Endodermal cell (in vitro differentiated cells): ENCODE measurements at regions not wholly inside any gene's neighbourhood (a gene's known extent, or its start where the extent isn't known, plus 50 kb on each side); places are given as distances from the start of the nearest gene placed in this dataset.

Experiments
- DNase-seq: peaks from one replicate; pipeline ENCODE4 v3.0.0-alpha.2; 2017
- H3K27ac ChIP-seq: 2 replicates; pipeline ENCODE4 v1.5.1; 2013; ENCODE audit warnings: mild to moderate bottlenecking, low read depth, low read length, moderate library complexity
- H3K27me3 ChIP-seq: 2 replicates; pipeline ENCODE4 v1.6.1; 2013; ENCODE audit warnings: mild to moderate bottlenecking, low read length, moderate library complexity; ENCODE audit not compliant: insufficient read depth, control insufficient read depth, poor library complexity, severe bottlenecking
- H3K36me3 ChIP-seq: 2 replicates; pipeline ENCODE4 v1.7.0; 2013; ENCODE audit warnings: mild to moderate bottlenecking, low read length, moderate library complexity; ENCODE audit not compliant: control insufficient read depth, insufficient read depth
- H3K4me1 ChIP-seq: one replicate; pipeline ENCODE4 v1.7.0; 2013; ENCODE audit warnings: low read length; ENCODE audit not compliant: control insufficient read depth, insufficient read depth
- H3K4me3 ChIP-seq: 2 replicates; pipeline ENCODE4 v1.5.1; 2013; ENCODE audit warnings: mild to moderate bottlenecking, low read length, moderate library complexity
- H3K9ac ChIP-seq: 2 replicates; pipeline ENCODE4 v1.6.1; 2013; ENCODE audit warnings: mild to moderate bottlenecking, low read length, moderate library complexity; ENCODE audit not compliant: poor library complexity, severe bottlenecking; ENCODE audit errors: extremely low read depth
- H3K9me3 ChIP-seq: 2 replicates; pipeline ENCODE4 v1.6.1; 2013; ENCODE audit warnings: mild to moderate bottlenecking, low read length, moderate library complexity; ENCODE audit not compliant: control insufficient read depth
- H3K27ac Mint-ChIP-seq: 2 replicates; pipeline ENCODE4 v1.8.0; 2020; ENCODE audit warnings: mixed read lengths
- H3K27me3 Mint-ChIP-seq: 2 replicates; pipeline ENCODE4 v1.8.0; 2021; ENCODE audit warnings: mild to moderate bottlenecking, mixed read lengths; ENCODE audit not compliant: insufficient read depth
- H3K36me3 Mint-ChIP-seq: 2 replicates; pipeline ENCODE4 v1.8.0; 2020; ENCODE audit warnings: low read depth, mixed read lengths
- H3K4me1 Mint-ChIP-seq: 2 replicates; pipeline ENCODE4 v1.8.0; 2020; ENCODE audit warnings: mixed read lengths
- H3K4me3 Mint-ChIP-seq: 2 replicates; pipeline ENCODE4 v1.8.0; 2020; ENCODE audit warnings: mild to moderate bottlenecking, moderate library complexity, mixed read lengths
- H3K9me3 Mint-ChIP-seq: 2 replicates; pipeline ENCODE4 v1.8.0; 2020; ENCODE audit warnings: mild to moderate bottlenecking, mixed read lengths
- CTCF ChIP-seq: fragments of 200-600 bp; sonication (generic); conservative IDR thresholded peaks from 2 replicates; pipeline ENCODE4 v1.5.0; 2021; ENCODE audit warnings: antibody characterized with exemption, mild to moderate bottlenecking
- WGBS, 2 experiments: methylation state at CpG; one replicate each; pipeline versions ENCODE4 v1.1.5 to v1.1.7; 2013; ENCODE audit warnings: missing lambda C conversion rate in 2 of 2, mixed read lengths in 1 of 2; ENCODE audit not compliant: insufficient coverage in 1 of 2, insufficient read length in 1 of 2; 5-methylcytosine and 5-hydroxymethylcytosine counted together

GRCh38 chr18:28723506-28723905 is 546.6 kb upstream of the CDH2 start:
- no peak overlapping the region for H3K27ac ChIP-seq
- no peaks in the 10 kb centered on the region for H3K27me3 ChIP-seq
- Mint-ChIP-seq H3K4me1 (no peaks in the 10 kb centered on the region), H3K9me3 (no peaks in the 10 kb centered on the region), H3K36me3 (no peaks in the 10 kb centered on the region), H3K4me3 (no peak overlapping the region), H3K27ac (no peak overlapping the region), H3K27me3 (no peaks in the 10 kb centered on the region)
- no peaks in the 10 kb centered on the region for H3K36me3 ChIP-seq
- no peak overlapping the region for H3K4me3 ChIP-seq
- H3K4me1 ChIP-seq = no peaks in the 10 kb centered on the region
- no peak for TF ChIP-seq CTCF
- H3K9ac ChIP-seq = no peak overlapping the region
- WGBS, 2 experiments = 100% methylated on average over 2 of the region's 2 CpGs; no CpG with 5 or more reads in 1 of the 2 experiments
- no peaks in the 10 kb centered on the region for H3K9me3 ChIP-seq
- no peak for DNase-seq

GRCh38 chr18:28718696-28719095 is 541.8 kb upstream of the CDH2 start:
- DNase-seq = no peak
- H3K27ac ChIP-seq = no peak overlapping the region
- TF ChIP-seq CTCF = no peak
- no peaks in the 10 kb centered on the region for H3K27me3 ChIP-seq
- H3K4me1 Mint-ChIP-seq = no peaks in the 10 kb centered on the region
- H3K27me3 Mint-ChIP-seq = no peaks in the 10 kb centered on the region
- no peak overlapping the region for H3K27ac Mint-ChIP-seq
- H3K9me3 Mint-ChIP-seq = no peaks in the 10 kb centered on the region
- no peaks in the 10 kb centered on the region for H3K9me3 ChIP-seq
- no peaks in the 10 kb centered on the region for H3K36me3 ChIP-seq
- no peaks in the 10 kb centered on the region for H3K36me3 Mint-ChIP-seq
- H3K4me1 ChIP-seq = no peaks in the 10 kb centered on the region
- no peak overlapping the region for H3K4me3 ChIP-seq
- H3K9ac ChIP-seq = no peak overlapping the region
- H3K4me3 Mint-ChIP-seq = no peak overlapping the region

- 92 to 100% methylated on average over 1 of the region's 1 CpG for WGBS, 2 experiments
- Mint-ChIP-seq H3K4me3 (no peak overlapping the region), H3K9me3 (no peaks in the 10 kb centered on the region), H3K27me3 (no peaks in the 10 kb centered on the region), H3K4me1 (peaks cover under 1% of the 10 kb centered on the region), H3K27ac (no peak overlapping the region), H3K36me3 (no peaks in the 10 kb centered on the region)
- no peak for DNase-seq
- H3K27me3 ChIP-seq = no peaks in the 10 kb centered on the region
- H3K4me1 ChIP-seq = no peaks in the 10 kb centered on the region
- no peak overlapping the region for H3K27ac ChIP-seq
- no peak for TF ChIP-seq CTCF
- no peak overlapping the region for H3K9ac ChIP-seq
- H3K9me3 ChIP-seq = no peaks in the 10 kb centered on the region
- H3K36me3 ChIP-seq = no peaks in the 10 kb centered on the region
- no peak overlapping the region for H3K4me3 ChIP-seq
Measured at GRCh38 chr18:28716338-28716737, 539.4 kb upstream of the CDH2 start.
